ENCODE measurements at regions not wholly inside any gene's neighbourhood (a gene's known extent, or its start where the extent isn't known, plus 50 kb on each side); places are given as distances from the start of the nearest gene placed in this dataset.

DNA sequence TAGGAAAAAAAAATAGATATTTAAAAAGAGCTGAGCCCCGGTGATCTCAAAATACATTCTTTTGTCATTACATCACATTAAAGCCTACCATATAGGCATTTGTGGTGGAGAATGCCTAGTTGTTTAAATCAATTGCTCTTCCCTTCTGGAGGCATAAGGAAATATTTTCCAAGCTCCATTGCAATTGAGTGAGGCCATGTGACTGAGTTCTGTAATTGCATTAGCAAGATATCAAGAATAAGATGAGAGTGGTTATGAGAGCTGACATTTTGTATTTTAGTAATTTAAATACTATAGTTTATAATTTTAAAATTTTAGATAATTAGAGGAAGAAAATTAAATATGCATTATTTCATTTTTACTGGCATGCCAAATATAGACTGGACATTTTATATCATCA is 1195.9 kb downstream of the DTWD2 start:
- H3K4me3 ChIP-seq (IDR thresholded peaks at IDR 0.05; ENCODE audit: insufficient read depth, low read depth, low read length): no peak overlapping the region
- no peak overlapping the region for H3K27ac ChIP-seq
- H4K20me1 ChIP-seq (ENCODE audit: insufficient read depth): no peaks in the 10 kb centered on the region

DNA sequence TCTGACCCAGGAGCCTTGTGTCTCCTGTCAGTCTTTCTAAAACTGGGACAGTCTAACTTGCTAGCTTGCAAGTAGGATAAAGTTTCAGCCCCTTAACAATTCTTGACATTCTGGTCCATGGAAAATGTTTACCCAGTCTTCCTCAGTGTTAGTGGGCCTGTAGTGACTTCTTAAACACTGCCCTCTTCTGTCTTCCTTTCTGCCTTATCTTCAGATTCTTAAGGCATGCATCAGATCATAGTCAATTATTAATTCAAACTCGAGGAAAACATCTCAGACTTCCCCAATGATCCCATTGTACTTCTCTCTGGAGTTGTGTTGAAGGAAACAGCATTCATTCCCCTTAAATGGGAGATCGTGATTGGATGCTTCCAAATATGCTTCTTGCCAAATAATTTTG is 1199.8 kb downstream of the DTWD2 start:
- no peaks in the 10 kb centered on the region for H3K36me3 ChIP-seq (ENCODE audit: insufficient read depth)
- no peaks in the 10 kb centered on the region for H4K20me1 ChIP-seq (ENCODE audit: insufficient read depth)
- no peak overlapping the region for H3K27ac ChIP-seq
- H3K79me2 ChIP-seq (ENCODE audit: insufficient read depth, low read depth): no peaks in the 10 kb centered on the region
- H3K4me2 ChIP-seq: no peak overlapping the region
- H3K4me3 ChIP-seq (IDR thresholded peaks at IDR 0.05; ENCODE audit: insufficient read depth, low read depth, low read length): no peak overlapping the region
- no peaks in the 10 kb centered on the region for H3K4me1 ChIP-seq (ENCODE audit: low read depth, poor library complexity, severe bottlenecking)
- no peaks in the 10 kb centered on the region for H3K27me3 ChIP-seq (ENCODE audit: insufficient read depth, low read depth)
- no peak overlapping the region for H2AFZ ChIP-seq (ENCODE audit: low read depth)
- no peak for TF ChIP-seq CTCF (conservative IDR thresholded peaks at IDR 0.05; ENCODE audit: low read depth, low read length)
- H3K9ac ChIP-seq: no peak overlapping the region

More for the DNA sequence above, 1195.9 kb downstream of the DTWD2 start:
- Histone ChIP-seq H3K4me1 (ENCODE audit: low read depth, poor library complexity, severe bottlenecking) (no peaks in the 10 kb centered on the region), H3K36me3 (ENCODE audit: insufficient read depth) (no peaks in the 10 kb centered on the region), H3K4me2 (no peak overlapping the region), H2AFZ (ENCODE audit: low read depth) (no peak overlapping the region), H3K27me3 (ENCODE audit: insufficient read depth, low read depth) (no peaks in the 10 kb centered on the region), H3K9ac (no peak overlapping the region), H3K79me2 (ENCODE audit: insufficient read depth, low read depth) (no peaks in the 10 kb centered on the region)
- TF ChIP-seq CTCF (conservative IDR thresholded peaks at IDR 0.05; ENCODE audit: low read depth, low read length): no peak

DNA sequence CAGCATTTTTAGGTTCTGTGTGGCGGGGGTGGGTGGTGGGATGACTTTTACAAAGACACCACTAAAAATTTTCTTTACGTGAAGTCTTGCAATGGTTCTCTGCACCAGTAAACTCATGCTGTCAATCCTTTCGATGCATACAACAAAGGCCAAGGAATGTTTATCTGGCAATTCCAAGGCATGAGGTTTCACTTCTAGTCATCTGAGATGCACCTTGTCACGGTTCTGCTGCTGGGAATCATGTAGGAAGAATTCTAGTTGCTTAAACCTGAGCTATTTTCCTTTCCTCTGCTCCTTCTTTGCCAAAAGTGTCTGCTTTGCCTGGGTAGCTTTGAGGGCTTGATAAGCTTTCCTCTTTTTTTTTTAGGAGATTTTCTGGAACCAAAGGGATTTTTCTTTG is 1204.5 kb upstream of the SEMA6A start:
- H3K4me3 ChIP-seq (IDR thresholded peaks at IDR 0.05; ENCODE audit: insufficient read depth, low read depth, low read length): no peak overlapping the region
- no peaks in the 10 kb centered on the region for H4K20me1 ChIP-seq (ENCODE audit: insufficient read depth)

DNA sequence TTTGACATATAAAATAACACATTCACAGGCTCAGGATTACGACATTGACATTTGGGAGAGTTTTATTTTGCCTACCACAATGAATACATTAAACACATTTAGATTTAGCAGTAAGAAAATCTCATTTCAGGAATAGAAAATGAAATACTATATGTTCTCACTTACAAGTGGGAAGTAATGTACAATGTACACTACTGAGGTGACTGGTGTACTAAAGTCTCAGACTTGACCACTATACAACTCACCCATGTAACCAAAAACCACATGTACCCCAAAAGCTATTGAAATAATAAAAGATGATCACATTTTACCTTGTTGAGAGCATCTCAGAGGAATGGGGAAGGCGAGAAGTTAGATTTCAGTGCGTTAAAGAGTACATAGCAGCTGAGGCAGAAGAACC is 1202.4 kb upstream of the SEMA6A start:
- Histone ChIP-seq H2AFZ (ENCODE audit: low read depth) (no peak overlapping the region), H3K27me3 (ENCODE audit: insufficient read depth, low read depth) (no peaks in the 10 kb centered on the region), H3K27ac (peak overlapping the region; percentile 13; the same call in 1 of the 2 replicates), H3K4me3 (IDR thresholded peaks at IDR 0.05; ENCODE audit: insufficient read depth, low read depth, low read length) (no peak overlapping the region), H3K4me2 (peak overlapping the region; percentile 10; the same call in 1 of the 2 replicates), H3K9ac (no peak overlapping the region), H3K79me2 (ENCODE audit: insufficient read depth, low read depth) (no peaks in the 10 kb centered on the region), H3K36me3 (ENCODE audit: insufficient read depth) (no peaks in the 10 kb centered on the region), H3K4me1 (ENCODE audit: low read depth, poor library complexity, severe bottlenecking) (peaks cover 43% of the 10 kb centered on the region), H4K20me1 (ENCODE audit: insufficient read depth) (no peaks in the 10 kb centered on the region)
- TF ChIP-seq CTCF (conservative IDR thresholded peaks at IDR 0.05; ENCODE audit: low read depth, low read length): no peak

More for the DNA sequence above, 1204.5 kb upstream of the SEMA6A start:
- TF ChIP-seq CTCF (conservative IDR thresholded peaks at IDR 0.05; ENCODE audit: low read depth, low read length): no peak
- no peaks in the 10 kb centered on the region for H3K79me2 ChIP-seq (ENCODE audit: insufficient read depth, low read depth)
- H3K4me1 ChIP-seq (ENCODE audit: low read depth, poor library complexity, severe bottlenecking): peaks cover 49% of the 10 kb centered on the region
- no peaks in the 10 kb centered on the region for H3K36me3 ChIP-seq (ENCODE audit: insufficient read depth)
- no peak overlapping the region for H2AFZ ChIP-seq (ENCODE audit: low read depth)
- H3K27me3 ChIP-seq (ENCODE audit: insufficient read depth, low read depth): no peaks in the 10 kb centered on the region
- H3K9ac ChIP-seq: no peak overlapping the region
- H3K27ac ChIP-seq: no peak overlapping the region
- H3K4me2 ChIP-seq: peak overlapping the region; percentile 33; the same call in 1 of the 2 replicates

All from KMS-11 (cell line).